CD4-positive, alpha-beta T cell treated with Interleukin-6 for 4 hours (primary cell): ENCODE measurements at regions not wholly inside any gene's neighbourhood (a gene's known extent, or its start where the extent isn't known, plus 50 kb on each side); places are given as distances from the start of the nearest gene placed in this dataset.

Source experiments
- DNase-seq: peaks from one replicate; pipeline ENCODE4 v3.0.0-alpha.2; 2020; ENCODE audit warnings: mixed read lengths

GRCh38 chr22:49582181-49582580 is 245.5 kb downstream of the BRD1 start:
- DNase-seq: no peak

DNA sequence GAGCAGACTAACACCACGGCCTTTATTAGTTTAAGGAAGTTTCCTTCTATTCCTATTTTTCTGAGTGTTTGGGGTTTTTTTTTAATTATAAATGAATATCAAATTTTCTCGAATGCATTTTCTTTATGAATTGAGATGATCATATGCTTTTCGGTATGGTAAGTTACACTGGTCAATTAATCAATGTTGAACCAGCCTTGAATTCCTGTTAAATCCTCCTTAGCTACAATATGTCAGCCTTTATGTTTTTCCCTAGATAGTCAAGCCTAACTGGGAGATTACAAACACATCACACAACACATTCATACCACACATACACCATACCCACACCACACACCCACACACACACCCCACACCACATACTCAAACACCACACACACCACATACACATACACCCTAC is 247.6 kb downstream of the BRD1 start:
- no peak for DNase-seq

DNA sequence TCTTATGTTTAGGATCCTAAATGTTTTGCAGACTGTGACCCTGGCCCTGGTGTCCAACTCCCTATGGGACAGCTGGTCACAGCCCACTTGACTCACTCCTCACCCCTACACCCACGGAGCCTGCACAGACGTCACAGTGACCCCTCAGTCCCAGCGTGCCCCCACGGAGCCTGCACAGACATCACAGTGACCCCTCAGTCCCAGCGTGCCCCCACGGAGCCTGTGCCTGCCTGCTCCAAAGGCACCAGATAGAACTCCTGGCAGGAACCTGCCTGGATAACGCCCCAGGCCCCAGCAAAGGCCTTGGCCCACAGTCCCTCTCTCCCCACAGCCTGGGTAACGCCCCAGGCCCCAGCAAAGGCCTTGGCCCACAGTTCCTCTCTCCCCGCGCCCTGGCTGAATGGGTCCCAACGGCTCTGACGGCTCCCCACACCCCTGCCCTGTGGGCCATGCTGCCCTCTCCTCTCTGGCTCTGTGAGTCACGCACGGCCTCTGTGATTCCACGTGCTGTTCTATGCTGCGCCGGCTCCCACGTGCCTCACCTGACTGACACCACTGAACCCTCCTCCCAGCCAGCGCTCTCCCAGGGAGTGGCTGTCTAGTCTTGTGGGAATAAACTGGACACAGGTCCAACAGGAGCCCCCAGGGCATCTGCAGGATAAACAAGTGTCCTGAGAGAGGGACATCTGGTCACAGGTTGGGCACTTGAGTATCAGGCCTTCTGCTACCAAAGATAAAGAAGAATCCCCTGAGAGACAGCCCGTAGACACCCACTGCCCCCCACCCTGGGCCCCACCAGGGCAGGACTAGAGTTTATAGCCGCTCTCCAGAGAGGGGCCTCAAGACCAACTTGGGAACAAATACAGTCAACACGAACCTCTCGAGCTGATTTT is 250.3 kb downstream of the BRD1 start:
- DNase-seq: no peak

GRCh38 chr22:49576241-49577141 is 251.2 kb downstream of the BRD1 start:
- DNase-seq: no peak

GRCh38 chr22:49575703-49576081 is 252.0 kb downstream of the BRD1 start:
- DNase-seq: no peak

- no peak for DNase-seq
Observed at GRCh38 chr22:49574881-49575702, 252.6 kb downstream of the BRD1 start.

DNA sequence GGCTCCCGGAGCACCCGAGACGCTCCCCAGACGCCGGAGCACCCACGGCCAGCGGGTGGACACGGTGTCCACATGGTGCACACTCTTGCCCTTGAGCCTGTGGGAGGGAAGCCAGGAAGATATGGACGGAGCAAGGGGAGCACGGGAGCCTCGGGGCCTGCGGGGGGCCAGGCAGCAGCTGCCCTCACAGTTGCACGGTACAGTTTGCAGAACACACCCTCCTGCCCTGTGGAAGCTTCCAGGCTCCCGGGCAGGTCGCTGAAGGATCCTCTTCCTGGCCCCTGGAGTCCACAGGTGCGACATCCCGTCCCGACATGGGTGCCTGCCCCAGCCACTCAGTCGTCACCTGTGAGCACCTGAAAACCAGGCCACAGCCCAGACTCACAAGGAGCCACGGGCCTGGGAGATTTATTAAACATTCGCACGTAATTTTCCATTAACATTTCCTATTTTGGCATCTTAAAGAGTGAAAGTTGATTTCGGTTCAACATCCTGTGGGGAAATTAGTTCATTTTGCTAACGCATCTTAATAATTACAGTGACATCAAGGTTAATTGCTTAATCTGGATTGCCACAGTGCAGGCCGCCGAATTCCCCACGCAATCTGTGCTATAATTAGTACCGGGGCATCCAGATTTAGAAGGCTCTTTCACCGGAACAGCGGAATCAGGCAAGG is 253.3 kb downstream of the BRD1 start:
- no peak for DNase-seq

DNA sequence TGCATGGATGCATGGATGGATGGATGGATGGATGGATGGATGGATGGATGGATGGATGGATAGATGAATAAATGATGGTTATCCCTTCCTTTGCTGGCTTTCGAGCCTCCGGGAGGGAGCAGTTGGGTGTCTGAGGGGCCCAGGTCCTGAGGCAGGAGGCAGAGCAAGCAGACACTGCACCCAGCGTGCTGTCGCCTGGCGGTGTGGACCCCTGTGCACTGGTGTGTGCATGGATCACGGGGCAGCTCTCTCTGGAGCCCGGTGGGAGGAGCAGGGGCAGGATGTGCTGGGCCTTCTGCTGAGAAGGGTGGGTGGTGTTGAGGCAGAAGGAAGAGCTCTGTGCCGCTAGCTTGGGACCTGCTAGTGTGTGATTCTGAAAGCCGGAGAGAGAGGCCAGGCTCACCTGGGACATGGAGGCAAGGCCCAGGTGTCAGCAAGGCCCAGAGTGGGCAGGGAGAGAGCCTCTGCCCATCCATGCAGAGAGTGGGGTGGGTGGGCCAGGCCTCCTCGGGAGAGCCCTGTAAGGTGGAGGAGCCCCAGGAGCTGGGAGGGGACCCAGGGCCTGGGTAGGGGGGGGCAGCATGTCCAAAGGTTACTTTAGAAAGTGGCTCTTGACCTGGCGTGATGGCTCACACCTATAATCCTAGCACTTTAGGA is 254.4 kb downstream of the BRD1 start:
- DNase-seq: no peak

- DNase-seq: no peak
Observed at GRCh38 chr22:49571326-49571725, 256.3 kb downstream of the BRD1 start.

DNA sequence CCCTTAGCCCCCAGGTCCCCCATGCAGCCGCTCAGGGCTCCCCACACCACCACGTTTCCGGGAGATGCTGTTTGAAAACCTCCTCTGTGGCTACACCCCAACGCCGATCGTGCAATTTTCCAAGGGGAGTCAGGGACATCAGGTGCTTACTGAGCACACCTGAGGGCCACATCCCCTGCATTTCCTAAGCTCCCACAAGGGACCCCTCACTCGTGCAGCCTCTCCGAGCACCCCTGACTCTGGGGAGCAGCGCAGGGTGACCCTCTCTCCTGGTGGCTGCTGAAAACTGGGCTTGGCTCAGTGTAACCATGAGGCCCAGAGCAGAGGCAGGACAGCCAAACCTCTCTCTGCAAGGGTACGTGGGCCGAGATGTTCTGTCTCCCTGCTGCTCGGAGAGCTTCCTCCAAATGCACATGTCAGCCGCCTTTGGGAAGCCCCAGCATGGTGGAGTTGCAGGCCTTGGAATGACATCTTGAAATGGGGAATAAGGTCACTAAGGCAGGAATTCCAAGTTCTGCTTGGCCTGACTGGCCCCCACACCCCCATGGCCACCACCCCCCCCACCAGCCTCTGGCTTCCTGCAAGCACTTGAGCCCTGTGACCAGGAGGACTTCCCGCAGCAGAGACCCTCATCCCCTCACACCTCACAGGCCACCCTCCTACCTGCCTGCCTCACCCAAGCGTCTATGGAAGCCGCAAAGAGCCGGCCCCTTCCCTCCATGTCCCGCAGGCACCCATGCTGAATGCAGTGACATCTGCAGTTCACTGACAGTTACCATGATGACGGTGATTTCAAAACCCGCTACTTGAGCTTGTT is 257.4 kb downstream of the BRD1 start:
- DNase-seq: no peak

DNA sequence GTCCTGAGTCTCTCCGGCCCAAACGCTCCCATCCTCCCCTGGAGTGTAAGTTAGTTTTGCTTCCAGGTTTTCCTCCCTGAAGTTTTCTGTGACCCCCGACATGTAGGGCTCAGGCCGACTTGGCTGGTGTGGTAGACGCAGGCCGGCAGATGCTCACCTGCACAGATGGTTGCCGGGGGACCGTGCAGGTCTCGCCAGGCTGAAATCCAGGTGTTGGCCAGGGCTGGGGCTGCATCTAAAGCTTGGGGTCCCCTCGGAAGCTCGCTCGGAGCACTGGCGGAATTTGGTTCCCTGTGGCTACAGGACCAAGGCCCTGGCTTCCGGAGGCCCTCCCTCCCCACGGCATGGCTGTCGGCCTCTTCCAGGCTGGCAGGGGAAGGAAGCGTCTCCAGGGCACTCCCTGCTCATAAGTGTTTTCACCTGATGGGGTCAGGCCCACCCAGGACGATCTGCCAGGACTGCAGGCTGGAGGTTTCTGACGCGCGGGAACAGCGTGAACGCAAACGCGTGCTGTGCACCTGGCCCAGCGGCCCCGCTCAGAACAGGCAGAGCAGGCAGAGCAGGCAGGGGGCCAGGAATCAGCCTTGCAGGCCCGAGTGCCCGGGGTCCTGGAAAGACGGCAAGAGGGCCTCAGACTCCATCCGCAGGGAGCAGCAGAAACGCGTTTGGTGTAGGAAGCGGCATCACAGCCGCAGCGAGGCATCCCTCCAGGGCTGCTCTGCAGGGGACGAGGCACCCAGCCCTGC is 258.2 kb downstream of the BRD1 start:
- DNase-seq: no peak

DNA sequence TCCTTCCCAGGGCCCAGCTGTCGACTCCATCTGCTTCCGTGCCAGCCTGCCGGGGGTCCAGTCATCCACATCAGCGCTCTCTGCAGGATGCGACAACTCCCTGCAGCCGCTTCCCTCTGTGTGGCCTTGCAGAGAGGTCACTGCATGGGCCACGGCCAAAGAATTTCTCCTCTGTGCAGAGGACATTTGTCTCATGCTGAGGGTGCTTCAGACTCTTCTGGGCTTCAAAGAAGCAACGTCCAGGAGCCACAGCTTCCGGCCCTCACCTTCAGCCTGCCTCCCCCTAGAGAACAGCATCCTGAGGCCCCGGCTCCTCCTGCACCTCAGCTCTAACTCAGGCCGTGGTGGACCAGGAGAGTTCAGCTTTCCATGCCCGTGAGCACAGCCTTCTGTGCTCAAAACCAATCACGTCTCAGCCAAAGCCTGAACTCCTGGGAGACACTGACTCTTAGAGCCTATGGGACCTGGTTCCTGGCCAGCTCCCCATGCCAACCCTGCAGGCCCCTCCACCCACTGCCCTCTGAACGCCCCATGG is 258.9 kb downstream of the BRD1 start:
- DNase-seq: no peak

- DNase-seq: no peak
Observed at GRCh38 chr22:49567899-49568750, 259.5 kb downstream of the BRD1 start.

DNA sequence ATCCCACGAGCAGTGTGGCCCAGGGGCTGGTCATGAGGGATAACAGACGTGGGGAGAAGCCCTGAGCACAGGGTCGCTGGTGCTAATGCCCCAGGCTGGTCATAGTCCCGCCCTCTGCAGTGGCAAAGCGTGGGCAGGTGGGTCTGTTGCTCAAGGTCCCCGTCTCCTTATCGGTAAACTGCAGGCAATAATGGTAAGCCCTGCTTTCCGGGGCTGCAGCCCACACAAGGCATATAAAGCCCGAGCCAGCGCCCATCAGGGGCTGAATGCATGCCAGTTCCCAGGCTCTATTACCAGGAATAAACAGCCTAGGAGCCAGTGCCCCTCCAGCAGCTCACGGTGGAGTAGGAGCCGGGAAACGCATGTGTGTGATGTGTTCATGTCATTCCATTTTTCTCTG is 261.0 kb downstream of the BRD1 start:
- DNase-seq: no peak

DNA sequence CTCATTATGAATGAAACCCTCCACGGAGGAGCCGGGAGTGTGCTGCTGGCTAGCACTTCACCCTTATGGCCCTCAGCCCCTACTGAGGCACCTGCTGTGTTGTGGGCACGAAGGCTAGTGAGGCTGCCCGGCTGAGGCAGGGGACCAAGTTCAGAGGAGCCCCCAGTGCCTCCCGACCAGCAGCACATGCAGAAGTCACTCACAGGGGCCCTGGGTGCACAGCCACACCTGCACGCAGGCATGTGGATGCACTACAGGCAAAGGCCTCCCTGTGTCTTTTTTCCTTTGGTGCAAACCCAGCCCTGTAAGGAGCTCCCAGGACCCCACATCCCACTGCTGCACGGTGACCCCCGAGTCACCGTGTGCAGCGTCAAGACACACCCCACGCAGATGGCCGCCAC is 261.5 kb downstream of the BRD1 start:
- no peak for DNase-seq

DNA sequence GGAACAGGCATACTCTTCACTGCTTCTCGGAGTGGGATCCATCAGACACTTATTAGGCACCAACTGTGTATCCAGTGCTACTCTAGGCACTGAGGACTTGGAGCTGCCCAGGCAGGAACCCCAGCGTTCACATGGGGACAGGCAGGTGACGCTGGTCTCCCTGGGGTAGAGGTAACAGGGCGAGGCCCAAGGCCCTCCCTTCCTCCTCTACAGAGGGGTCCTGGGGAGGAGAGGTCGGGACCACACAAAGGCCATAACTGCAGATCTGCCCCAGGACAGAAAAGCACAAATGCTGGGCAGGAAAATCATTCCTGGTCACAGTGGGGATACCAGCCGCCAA is 262.2 kb downstream of the BRD1 start:
- DNase-seq: no peak

DNA sequence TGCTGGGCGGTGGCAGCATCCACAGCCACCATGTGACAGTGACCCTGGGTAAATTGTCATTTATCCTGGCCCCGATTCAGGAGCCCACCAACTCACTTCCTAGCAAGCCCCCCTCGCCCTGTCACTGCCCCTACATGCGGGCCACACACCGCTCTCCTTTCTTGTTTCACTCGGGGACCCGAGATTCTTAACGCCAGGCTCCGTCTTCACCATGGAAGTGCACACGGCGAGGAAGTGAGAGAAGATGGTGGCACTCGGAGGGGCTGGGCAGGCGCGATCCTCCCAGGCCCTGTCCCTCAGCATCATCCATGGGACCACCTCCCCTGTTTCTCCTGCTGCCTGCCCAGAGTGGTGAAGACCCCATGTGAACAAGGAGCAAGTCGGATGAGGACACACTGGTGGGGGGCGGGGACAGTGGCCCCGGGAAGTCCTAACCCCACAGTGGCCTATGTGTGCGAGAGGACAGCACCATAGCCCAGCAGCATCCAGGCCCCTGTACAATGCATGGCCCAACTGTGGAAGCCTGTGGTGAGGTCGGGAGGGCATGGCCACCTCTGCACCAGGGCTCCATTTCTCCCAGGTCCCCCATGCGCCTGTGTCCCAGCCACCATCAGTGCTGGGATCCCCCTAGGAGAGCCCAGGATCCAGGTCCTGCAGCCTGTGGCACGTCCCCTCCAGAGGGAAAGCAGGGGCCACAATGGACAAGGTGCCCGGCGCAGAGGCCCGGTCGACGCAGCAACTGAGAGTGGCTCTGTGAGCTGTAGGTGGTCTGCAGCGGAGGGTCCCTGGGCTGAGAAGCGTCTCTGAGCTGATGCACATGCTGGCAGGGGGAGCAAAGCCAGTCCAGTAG is 262.8 kb downstream of the BRD1 start:
- DNase-seq: no peak

DNA sequence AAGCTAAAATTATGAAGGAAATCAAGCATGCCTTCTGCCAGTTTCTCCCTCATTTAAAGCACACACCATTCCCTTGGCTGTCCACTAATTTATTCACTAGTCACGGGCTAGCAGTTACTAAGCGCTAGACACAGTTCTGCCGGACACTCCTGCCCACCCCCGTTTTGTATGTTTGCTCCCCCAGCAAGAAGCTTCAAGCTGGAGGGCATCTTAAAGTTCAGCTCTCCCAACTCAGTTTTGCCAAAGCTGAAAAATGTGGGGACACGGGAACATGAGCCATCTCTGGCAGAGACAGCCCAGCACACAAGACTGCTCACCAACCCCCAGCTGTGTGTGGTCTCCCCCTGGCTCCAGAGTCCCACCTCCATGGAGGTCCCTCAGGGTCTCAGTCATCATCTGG is 263.6 kb downstream of the BRD1 start:
- no peak for DNase-seq
